ENCODE measurements at regions not wholly inside any gene's neighbourhood (a gene's known extent, or its start where the extent isn't known, plus 50 kb on each side); places are given as distances from the start of the nearest gene placed in this dataset.

DNA sequence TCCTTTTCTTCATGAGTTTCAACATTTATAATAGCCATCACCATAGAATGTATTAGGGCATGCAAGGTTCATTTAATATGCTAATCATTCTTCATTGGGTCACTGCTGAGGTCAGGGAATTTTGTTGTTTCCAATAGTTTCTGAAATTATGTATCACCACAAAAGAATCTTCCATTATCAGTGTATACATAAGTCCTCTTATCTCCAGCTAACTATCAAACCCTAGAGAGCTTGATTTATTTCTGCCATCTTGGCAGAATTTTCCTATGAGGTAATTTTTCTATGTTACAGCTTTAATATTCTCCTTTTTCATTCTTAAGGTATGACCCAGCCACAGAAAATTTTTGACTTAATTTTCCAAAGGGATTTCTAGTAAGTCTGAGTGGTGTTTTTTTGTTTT is 415.0 kb upstream of the SLITRK1 start:
- no peak for ATAC-seq
- H3K4me1 Mint-ChIP-seq = peaks cover 4% of the 10 kb centered on the region
- H3K27ac Mint-ChIP-seq = no peak overlapping the region
- H3K4me3 Mint-ChIP-seq = no peak overlapping the region
- TF ChIP-seq ZNF263 (CRISPR knock-in tag; IDR thresholded peaks at IDR 0.05; ENCODE audit: low read depth) = no peak
- TF ChIP-seq, protein P1, sequence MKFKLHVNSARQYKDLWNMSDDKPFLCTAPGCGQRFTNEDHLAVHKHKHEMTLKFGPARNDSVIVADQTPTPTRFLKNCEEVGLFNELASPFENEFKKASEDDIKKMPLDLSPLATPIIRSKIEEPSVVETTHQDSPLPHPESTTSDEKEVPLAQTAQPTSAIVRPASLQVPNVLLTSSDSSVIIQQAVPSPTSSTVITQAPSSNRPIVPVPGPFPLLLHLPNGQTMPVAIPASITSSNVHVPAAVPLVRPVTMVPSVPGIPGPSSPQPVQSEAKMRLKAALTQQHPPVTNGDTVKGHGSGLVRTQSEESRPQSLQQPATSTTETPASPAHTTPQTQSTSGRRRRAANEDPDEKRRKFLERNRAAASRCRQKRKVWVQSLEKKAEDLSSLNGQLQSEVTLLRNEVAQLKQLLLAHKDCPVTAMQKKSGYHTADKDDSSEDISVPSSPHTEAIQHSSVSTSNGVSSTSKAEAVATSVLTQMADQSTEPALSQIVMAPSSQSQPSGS (CRISPR knock-in tag; IDR thresholded peaks at IDR 0.05; ENCODE audit: borderline replicate concordance, low read depth) = no peak
- TF ChIP-seq IRF1 (CRISPR knock-in tag; IDR thresholded peaks at IDR 0.05) = no peak
- no peak for TF ChIP-seq NFE2L1 (CRISPR knock-in tag; IDR thresholded peaks at IDR 0.05)
- TF ChIP-seq HMGA2 (CRISPR knock-in tag; IDR thresholded peaks at IDR 0.05) = no peak
- no peak for TF ChIP-seq TCF7 (CRISPR knock-in tag; IDR thresholded peaks at IDR 0.05; ENCODE audit: low read depth)
- TF ChIP-seq E2F1 (CRISPR knock-in tag; IDR thresholded peaks at IDR 0.05) = no peak
- TF ChIP-seq FOXP1 (CRISPR knock-in tag; IDR thresholded peaks at IDR 0.05; ENCODE audit: borderline replicate concordance) = no peak
- no peaks in the 10 kb centered on the region for H3K27me3 Mint-ChIP-seq (ENCODE audit: low read depth)
- H3K36me3 Mint-ChIP-seq = no peaks in the 10 kb centered on the region
- CTCF ChIA-PET = no interaction called here
- POLR2A ChIA-PET = no interaction called here
- H3K9me3 Mint-ChIP-seq = no peaks in the 10 kb centered on the region
- no peak for DNase-seq (ENCODE audit: low spot score)

DNA sequence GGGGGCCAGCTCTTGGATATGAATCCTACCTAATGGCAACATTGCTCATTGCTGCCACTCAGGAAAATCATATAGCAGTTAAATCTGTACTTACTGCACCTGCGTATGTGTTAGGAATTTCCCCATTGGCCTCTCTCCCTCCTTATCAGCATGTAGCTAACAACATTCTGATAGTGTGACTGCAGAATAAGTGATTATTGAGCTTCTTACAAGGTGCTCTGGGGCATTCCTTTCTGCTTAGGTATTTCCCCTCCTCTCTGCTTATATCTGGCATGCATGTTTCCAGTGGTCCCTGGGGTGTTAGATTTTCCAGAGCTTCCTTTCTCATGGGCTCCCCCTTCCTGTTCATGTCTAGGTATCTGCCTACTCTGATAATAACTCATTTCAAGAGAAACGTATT is 414.1 kb upstream of the SLITRK1 start:
- no peak overlapping the region for H3K4me3 Mint-ChIP-seq
- H3K4me1 Mint-ChIP-seq = peaks cover 4% of the 10 kb centered on the region
- ATAC-seq (peak; percentile 44), DNase-seq (ENCODE audit: low spot score) (no peak)
- TF ChIP-seq SP1 (CRISPR knock-in tag; conservative IDR thresholded peaks at IDR 0.05) (no peak), EMX1 (CRISPR knock-in tag; IDR thresholded peaks at IDR 0.05) (no peak), ZBTB21 (CRISPR knock-in tag; IDR thresholded peaks at IDR 0.05; ENCODE audit: borderline replicate concordance) (no peak), STAT6 (CRISPR knock-in tag; conservative IDR thresholded peaks at IDR 0.05; ENCODE audit: low read depth) (no peak), ZNF263 (CRISPR knock-in tag; IDR thresholded peaks at IDR 0.05; ENCODE audit: low read depth) (no peak), NR2C2 (CRISPR knock-in tag; IDR thresholded peaks at IDR 0.05) (no peak), ZNF121 (CRISPR knock-in tag; IDR thresholded peaks at IDR 0.05) (no peak), ZNF532 (CRISPR knock-in tag; IDR thresholded peaks at IDR 0.05; ENCODE audit: borderline replicate concordance) (no peak), ZNF281 (CRISPR knock-in tag; IDR thresholded peaks at IDR 0.05) (no peak)
- TF ChIP-seq, protein P2, sequence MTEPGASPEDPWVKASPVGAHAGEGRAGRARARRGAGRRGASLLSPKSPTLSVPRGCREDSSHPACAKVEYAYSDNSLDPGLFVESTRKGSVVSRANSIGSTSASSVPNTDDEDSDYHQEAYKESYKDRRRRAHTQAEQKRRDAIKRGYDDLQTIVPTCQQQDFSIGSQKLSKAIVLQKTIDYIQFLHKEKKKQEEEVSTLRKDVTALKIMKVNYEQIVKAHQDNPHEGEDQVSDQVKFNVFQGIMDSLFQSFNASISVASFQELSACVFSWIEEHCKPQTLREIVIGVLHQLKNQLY (CRISPR knock-in tag; IDR thresholded peaks at IDR 0.05) = no peak
- no peaks in the 10 kb centered on the region for H3K9me3 Mint-ChIP-seq
- ChIA-PET CTCF (no interaction called here), POLR2A (no interaction called here)
- no peaks in the 10 kb centered on the region for H3K27me3 Mint-ChIP-seq (ENCODE audit: low read depth)
- no peaks in the 10 kb centered on the region for H3K36me3 Mint-ChIP-seq
- no peak overlapping the region for H3K27ac Mint-ChIP-seq
